Panc1 (cell line): ENCODE measurements at regions not wholly inside any gene's neighbourhood (a gene's known extent, or its start where the extent isn't known, plus 50 kb on each side); places are given as distances from the start of the nearest gene placed in this dataset.

Experiments used
- CTCF ChIP-seq: fragments of 450-650 bp; IDR thresholded peaks from 2 replicates; pipeline ENCODE4 v1.5.1; 2017; ENCODE audit warnings: mild to moderate bottlenecking
- TCF7L2 ChIP-seq: IDR thresholded peaks from 2 replicates; pipeline ENCODE4 v1.6.1; 2011; ENCODE audit warnings: mild to moderate bottlenecking, low read depth, low read length, inconsistent platforms

GRCh38 chr13:60260440-60260839, 96.7 kb upstream of the DIAPH3 start:
- TF ChIP-seq CTCF, result peak; percentile 8; the same call in 1 of the 2 replicates
- TF ChIP-seq TCF7L2, result no peak
